NCI-H2227 treated with DMSO at 0.1 percent for 48 hours (cell line): ENCODE measurements at regions not wholly inside any gene's neighbourhood (a gene's known extent, or its start where the extent isn't known, plus 50 kb on each side); places are given as distances from the start of the nearest gene placed in this dataset.

Experiments
- DNase-seq: peaks from one replicate; lab custom pipeline; 2025; lab: John Stamatoyannopoulos, UW

DNA sequence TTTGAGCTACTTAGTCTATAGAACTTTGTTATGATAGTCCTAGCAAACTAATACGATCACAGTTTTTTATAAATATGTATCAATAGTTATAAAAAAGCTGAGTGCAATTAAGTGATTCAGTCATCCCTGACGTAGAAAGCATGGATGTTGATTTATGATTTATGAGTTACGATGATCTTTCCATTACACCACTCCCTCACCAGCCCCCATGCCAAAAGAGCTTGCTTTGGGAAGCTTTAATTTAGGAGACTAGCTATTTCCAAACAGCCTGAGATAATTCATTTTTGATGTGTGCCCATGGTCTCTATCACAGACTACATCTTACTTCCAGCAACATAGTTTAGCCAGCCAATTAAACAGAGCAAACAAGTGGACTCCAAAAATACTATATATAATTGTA is 256.8 kb downstream of the GABRG2 start:
- DNase-seq, result no peak

DNA sequence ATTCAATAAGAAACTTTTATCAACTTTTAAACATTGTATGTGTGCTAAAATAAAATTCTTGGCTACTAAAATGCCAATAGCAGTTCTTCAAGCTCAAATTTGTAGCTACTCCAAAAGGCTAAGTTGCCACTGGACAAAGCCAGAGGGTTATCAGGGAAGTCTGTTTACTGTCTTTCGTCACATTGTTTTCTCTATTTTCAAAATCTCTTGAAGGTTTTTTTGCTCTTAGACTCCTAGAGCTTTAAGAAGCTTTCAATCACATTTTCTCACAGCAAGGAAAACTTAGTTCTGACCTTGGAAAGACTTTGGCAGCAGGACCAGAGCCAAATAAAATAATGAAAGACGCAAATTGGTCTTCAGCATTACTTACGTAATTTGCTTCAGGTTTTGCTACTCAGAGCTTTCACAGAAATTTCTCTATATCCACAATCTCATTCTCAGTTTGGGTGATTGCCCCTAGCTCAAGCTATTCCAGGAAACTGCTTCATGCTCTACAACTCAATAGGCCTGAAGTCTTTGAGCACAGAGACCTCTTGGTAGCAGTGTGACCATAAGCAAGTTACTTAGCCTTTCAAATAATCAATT is 257.7 kb downstream of the GABRG2 start:
- no peak for DNase-seq

DNA sequence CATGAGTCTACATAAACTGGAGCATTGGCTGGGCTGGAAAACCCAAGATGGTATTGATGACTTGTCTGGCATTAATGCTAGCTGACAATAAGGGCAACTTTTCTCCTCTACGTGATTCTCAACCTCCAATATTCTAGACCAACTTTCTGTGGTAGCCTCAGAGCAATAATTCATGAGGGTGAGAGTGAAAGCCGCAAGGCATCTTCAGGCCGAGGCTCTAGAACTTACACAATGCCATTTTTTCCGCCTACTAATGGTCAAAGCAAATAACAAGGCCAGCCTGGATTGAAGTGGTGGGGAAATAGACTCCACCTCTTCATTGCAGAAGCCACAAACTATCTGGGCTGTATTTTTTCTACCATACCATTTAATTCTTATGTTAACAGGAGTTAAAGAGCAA is 267.4 kb downstream of the GABRG2 start:
- DNase-seq, result no peak

DNA sequence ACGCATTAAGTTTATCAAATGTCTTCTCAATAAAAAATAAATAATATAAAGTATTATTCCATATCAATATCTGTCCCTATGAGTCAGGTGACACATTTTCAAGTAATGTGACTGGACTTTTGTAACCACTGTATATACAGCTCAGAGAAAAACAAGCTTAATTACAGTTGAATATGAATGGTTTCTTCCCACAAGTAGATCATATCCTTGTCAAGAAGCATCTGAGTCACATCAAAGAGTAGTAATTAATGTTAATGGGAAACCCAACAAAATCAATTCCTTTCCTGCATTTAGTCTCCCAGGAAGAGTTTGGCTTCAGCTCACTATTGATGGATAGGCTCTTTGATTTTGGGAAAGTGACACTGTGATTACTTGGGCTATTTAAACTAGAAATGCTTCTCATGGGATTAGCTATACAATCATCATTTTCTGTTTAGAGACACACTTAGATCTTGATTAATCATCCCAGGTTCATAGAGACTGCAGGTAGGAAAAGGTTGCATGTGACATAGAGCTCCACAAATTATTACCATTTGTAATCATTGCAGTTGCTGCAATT is 292.9 kb downstream of the GABRG2 start:
- no peak for DNase-seq

DNA sequence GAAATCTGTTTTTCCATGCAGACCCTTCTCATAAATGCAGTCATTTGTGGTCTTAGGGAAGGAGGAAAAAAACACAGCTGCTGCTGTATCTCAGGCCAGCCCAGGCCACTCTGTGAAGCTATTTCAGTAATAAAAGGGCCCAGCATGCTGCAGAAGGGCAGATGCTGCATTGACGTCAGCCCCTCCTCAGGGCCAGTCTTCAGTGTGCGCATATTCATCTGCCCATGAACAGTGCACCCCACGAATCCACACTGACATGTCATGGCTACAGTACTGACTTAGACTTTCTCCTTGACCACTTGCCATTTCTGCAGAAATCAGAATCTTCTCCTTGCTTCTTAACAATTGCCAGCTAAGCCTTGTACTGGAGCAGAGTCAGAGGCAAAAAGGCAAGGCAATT is 304.7 kb downstream of the GABRG2 start:
- no peak for DNase-seq

DNA sequence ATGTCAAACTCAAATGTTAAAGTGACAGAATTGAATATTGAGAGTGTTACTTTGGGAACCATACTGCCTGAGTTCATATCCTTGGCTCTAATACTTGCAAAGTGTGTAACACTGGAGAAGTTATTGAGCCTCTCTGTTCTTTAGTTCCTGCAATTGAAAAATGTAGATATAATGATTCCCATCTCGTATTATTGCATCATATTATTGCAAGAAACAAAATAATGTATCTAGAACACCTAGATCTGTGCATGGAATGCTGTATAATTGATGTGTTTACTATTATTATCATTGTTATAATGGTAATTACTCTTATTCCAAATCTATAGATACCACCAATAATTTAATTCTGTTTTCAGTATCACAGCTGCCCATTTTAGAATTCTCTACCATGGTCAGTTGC is 310.3 kb downstream of the GABRG2 start:
- DNase-seq, result no peak

DNA sequence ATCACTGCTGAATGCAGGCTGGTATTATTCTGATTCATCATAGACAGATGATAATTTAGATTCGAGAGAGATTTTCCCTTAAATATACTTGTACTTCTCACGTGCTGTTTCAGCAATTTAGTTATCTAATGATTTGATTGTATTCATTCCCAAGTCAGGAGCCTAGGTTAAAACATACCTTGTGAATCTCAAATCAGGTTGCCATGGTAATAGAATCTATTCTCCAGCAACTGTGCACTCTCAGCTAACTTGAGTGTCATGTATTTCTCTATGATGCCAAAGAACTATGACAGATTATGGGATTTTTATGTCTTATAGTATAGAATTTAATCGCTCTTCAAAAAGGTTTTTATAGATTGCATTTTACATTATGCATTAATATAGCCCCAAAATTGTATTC is 315.3 kb downstream of the GABRG2 start:
- DNase-seq, result no peak

DNA sequence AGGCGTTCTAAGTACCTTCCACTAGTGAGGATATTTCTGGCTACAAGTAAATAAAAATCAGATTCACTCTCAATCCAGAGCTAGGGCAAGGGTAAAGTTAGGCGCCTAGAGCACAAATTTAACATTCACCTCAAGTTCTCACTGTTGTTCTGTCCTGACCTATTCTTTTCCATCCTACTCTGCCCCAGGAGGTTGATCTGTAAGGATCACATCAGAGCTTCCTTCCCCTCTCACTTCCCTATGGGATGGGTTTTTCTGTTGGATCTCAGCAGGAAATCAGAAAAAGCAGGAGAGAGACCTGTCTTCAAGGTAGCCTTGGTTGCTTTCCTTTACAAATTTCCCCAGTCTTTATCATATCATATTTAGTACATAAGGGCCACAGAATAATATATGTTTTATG is 316.7 kb downstream of the GABRG2 start:
- DNase-seq, result no peak

DNA sequence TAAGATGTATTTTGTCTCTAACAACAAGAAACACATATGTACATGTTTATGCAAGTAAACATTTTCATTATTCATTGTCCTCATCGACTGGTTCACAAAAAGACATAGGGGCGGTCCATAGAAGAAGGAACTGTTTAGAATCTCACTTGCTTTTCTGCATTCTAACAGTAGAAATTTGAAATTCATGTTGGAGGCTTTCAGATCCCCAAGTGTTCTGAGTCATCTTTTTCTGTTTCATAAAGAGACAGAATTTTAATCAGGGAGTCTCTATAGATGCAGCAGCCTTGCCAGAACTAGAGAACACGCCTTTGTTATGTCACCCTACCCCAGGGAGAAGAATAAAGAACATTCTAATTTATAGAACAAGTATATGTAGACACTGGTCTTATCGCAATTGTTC is 324.3 kb downstream of the GABRG2 start:
- no peak for DNase-seq

DNA sequence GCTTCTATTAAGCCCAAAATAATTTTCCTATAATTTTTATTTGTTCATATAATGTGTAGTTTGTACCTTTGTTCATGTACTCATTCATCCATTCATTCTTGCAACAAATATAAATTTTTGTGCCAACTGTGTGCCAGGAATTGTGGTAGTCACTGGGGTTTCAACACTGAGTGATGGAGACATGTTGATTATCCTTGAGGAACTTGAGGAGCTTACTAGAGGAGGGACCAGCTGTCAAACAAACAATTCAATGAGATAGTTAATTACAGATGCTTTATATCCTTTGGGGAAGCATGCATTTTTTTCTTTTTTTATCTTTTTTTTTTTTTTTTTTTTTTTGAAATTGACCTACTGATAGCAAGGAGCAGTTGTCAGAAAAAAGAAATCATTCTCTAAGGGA is 324.8 kb downstream of the GABRG2 start:
- DNase-seq, result no peak

DNA sequence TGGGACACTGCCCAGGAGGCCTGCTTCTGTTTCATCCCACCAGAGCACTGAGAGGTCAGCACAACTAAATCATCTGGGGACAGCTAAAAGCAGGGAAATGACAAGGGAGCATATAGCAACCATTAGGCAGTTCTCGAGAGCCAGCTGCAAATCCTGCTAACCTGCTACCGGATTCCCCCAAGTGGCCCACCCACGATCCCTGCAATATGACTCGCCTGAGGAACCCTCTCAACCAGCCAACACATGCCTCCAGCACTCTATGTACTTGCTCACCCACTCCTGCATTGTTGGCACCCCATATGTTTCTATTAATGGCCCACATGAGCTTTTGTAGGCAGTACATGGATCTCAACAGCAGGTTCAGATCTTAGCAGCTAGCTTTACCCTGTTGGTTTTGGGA is 326.0 kb downstream of the GABRG2 start:
- no peak for DNase-seq

DNA sequence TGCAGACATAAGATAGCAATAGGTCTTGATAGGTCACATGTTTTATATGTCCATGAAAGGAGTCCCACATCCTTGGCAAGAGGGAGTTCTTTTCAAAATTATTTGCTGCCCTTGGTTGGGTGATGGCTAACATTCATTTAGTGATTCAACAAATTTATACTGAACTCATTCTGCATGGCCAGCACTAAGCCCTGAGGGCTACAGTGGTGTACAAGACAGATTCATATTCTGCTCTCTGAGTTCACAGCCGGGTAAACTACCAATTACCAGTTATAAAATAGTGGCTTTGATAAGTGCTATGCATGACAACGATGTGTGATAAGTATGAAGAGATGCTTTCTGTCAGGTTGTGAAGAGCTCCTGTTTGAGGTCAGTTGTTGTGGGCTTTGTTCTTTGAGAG is 340.0 kb downstream of the GABRG2 start:
- no peak for DNase-seq

DNA sequence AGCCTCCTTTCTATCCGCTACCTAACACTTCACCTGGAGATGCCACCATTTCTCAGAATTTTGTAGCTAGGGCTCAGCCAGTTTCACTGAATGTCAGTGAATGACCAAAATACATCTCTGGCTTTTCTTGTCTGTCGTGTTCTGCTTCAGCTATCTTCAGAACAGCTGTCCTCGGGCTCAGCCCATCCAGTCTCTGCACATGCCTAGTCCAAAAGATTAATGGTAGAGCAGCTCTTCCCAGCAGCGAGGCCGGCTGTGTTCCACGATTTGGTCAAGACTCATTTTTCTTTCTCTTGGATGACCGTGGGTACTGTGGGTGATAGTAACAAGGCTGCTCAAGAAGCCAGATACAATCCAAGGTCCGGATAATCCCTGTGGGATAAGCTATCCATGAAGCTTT is 342.8 kb downstream of the GABRG2 start:
- no peak for DNase-seq

DNA sequence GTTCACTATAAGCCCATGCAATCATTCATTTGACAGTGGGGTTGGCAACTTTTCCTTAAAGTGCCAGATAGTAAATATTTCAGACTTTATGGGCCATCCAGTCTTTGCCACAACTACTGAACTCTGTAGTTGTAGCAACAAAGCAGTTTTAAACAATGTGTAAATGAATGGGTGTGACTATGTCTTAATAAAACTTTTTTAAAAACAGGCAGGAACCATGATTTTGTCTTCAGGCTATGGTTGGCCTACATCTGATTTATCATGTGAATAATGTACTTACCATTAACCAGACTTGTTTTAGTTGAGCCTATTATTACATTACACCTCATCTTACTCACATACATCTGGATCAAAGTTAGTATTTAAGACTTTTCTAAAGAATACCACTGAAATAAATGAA is 361.6 kb downstream of the GABRG2 start:
- no peak for DNase-seq

DNA sequence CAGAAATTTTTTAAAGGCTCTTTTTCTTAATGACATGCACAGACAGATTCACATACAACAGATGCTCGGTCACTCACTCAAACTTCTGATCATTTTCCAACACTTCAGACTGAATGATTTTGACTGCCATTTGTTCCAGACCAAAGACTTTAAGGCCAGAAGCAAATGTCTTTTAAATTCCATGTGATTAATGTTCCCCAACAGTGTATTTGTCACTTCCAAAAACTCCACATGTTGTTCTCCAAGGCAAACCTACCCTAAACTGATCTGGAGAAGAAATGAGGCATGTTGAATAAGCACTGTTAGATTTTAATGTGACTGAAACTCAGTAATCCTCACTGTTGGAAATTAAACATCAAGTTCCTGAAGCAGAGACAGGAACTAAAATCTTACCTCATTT is 366.7 kb downstream of the GABRG2 start:
- DNase-seq, result no peak

DNA sequence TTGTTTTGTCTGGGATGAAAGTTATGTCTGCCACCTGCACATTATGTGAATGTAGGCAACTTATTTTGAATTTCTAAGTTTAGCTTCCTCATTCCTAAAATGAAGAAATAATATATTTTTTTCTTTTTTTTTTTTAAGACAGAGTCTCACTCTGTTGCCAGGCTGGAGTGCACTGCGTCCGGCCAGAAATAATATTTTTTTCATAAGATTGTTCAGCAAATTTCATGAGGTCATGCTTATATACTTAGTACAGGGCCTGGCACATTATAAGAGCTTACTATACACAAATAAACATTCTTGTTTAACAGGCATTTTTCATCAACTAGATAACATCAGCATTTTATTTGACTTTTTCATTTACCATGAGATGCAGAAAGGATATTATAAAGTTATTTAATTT is 368.5 kb downstream of the GABRG2 start:
- no peak for DNase-seq

DNA sequence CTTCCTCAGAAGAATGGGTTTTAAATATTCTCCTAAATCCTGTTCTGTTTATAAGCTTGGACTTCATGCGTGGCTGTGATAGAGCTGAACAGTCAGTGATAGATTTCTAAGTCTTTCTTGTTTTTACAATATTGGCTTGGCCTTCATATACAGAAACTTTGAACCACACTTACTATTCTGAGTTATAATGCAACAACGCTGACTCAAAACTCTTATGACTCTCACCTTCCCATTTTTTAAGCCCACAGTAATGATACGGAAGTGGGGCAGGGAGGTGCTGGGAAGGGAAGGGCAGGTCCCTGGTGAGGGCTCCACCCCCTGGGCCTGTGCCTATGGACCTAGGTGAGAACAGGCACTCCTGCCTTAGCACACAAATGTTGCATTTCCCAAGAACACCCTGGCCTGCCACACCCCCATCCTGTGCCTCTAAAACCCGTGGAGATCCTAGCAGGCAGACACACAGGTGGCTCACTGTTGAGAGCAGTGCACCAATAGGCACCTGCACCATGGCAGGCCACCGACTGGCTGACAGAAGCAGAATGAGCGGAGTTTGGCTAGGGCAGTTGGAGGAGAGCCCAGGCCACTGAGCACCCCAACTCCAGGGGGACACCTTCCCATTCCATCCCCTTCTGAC is 376.7 kb downstream of the GABRG2 start:
- DNase-seq, result no peak

DNA sequence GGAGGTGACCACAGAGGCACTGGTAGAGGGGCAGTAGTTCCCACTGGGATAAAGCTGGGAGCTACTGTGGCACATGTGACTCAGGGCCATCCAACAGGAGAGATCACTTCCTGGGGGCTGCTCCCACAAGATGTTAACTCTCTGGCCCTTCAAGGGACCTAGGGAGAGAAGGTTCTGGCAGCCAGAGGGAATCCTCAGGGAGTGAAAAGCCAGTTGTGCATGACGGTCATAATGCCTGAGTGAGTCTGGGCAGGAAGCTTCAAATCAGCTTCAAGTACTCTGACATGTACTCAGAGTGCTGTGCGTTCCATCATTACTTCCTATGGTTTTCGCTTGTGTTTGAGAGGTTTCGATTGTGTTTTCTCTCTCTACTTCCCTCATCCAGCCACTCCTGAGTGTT is 388.5 kb downstream of the GABRG2 start:
- no peak for DNase-seq

DNA sequence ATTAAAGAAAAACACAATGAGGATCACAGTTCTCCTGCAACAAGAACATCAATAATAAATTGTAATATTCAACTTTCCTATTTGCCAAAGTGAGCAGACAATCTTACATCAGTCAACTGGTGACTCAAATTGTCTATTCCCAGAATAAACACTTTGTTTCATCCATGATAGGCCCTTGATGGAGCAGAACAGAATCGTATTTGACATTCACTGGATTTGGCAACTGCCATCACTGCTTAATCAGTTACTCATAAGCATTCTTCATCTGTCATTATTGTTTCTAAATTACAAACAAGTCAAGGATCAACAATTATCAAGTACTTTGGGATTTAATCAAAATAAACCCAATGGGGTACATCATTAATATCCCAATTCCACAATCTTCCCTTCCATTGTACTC is 398.4 kb downstream of the GABRG2 start:
- no peak for DNase-seq

DNA sequence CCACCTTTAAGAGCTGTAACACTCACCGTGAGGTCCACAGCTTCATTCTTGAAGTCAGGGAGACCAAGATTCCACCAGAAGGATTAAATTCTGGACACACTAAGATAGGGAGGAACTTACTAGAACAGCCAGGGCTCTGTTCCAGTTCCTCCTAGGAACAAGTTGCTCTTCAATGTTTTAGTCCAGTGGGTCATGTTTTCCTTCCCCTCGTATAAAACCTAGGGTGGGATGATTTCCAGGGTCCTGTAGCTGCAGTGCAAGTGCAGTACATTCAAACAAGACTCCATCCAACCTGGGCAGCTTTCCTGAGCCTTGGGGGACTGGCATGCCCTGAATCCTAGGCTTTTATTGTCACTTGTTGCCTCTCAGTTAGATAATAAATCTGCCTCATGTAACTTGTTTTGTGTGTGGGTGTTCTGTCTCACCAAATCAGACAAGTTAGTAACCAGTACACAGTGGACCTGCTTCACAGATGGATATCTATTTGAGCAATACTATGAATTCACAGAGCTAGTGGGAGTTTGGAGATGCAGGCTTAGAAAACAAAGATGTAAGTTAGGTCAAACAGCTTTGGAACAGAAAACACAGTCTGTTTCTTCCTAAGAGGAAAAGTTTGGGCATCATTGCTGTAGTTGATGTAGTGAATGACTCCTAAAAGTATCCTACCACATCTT is 405.6 kb downstream of the GABRG2 start:
- DNase-seq, result no peak

DNA sequence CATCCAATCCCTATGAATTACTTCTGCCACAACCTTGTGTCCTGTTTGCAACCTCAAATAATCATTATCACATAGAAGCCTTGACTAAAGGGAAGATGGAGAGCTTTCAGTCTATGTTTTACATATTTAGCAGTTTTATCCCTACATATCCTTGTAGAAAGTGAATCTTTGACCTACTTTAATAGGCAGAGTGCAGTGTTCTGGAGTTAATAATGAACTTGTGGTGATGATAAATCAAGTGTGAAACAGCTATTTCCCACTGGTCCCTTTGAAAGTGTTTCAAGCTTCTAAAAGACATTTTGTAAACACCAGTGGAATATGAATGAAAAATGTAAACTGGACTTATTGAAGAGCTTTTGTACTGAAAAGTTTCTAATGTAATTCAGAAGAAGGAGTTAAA is 406.7 kb downstream of the GABRG2 start:
- DNase-seq, result no peak

DNA sequence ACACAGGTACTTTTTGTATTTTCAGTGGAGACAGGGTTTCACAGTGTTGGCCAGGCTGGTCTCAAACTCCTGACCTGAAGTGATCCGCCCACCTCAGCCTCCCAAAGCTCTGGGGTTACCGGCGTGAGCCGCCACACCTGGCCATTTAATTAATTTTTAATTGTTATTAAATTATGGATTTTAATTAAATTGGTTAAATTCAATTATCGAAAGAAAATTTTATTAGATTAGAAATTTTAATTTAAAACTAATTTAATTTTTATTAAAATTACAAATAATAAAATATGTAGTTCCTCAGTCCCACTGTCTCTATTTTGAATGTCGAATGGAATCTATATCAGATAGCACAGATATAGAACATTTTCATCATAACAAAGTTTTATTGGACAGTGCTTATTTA is 416.5 kb downstream of the GABRG2 start:
- DNase-seq, result no peak

DNA sequence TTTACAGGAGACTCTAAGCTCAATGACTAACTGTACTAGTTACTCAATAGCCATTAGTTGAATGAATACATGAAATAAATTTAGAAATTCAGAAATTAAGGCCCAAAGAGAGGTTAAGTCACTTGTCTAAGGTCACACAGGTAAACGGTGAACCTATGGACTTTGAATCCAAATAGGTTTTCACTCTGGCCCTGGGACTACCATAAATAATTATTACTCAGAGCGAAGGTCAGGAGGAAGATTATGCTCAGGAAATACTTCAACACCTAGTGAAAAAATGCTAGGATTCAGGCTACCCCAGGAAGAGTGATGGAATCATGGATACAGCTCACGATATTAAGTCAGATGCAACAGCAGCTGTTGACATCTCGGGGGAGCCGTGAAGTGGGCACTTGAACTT is 417.4 kb downstream of the GABRG2 start:
- DNase-seq, result no peak
